SKM-1 (cell line): ENCODE measurements at regions not wholly inside any gene's neighbourhood (a gene's known extent, or its start where the extent isn't known, plus 50 kb on each side); places are given as distances from the start of the nearest gene placed in this dataset.
"Not testable (repeated sequence)": the region's sequence is repeated elsewhere in the genome, so short reads cannot be mapped to it uniquely, and the experiment has no call there.

Experiments used
- DNase-seq: peaks from one replicate; lab custom pipeline; 2025; ENCODE audit not compliant: unreplicated experiment; lab: John Stamatoyannopoulos, UW

GRCh38 chr4:72945719-72946336, 123.7 kb downstream of the COX18 start:
- no peak for DNase-seq

GRCh38 chr4:72942565-72942964, 127.0 kb downstream of the COX18 start:
- DNase-seq = no peak

- DNase-seq = no peak
These were observed 131.0 kb downstream of the COX18 start for GRCh38 chr4:72938516-72938915.

- DNase-seq = no peak
These were observed 134.1 kb downstream of the COX18 start for GRCh38 chr4:72935462-72935861.

- DNase-seq = no peak
These were observed 136.5 kb downstream of the COX18 start for GRCh38 chr4:72933029-72933428.

GRCh38 chr4:72931346-72931745, 138.2 kb downstream of the COX18 start:
- no peak for DNase-seq

- not testable (repeated sequence) for DNase-seq
These were observed 139.8 kb downstream of the COX18 start for GRCh38 chr4:72929596-72930274.

GRCh38 chr4:72924814-72925213, 144.7 kb downstream of the COX18 start:
- no peak for DNase-seq

GRCh38 chr4:72919937-72920336, 149.6 kb downstream of the COX18 start:
- DNase-seq = peak; percentile 22

GRCh38 chr4:72919464-72919863, 150.1 kb downstream of the COX18 start:
- DNase-seq = no peak

- no peak for DNase-seq
These were observed 151.2 kb downstream of the COX18 start for GRCh38 chr4:72918362-72918761.

GRCh38 chr4:72911316-72911715, 158.2 kb downstream of the COX18 start:
- DNase-seq = no peak

GRCh38 chr4:72909461-72909860, 160.1 kb downstream of the COX18 start:
- no peak for DNase-seq

- DNase-seq = no peak
These were observed 167.2 kb downstream of the COX18 start for GRCh38 chr4:72902354-72902753.

- no peak for DNase-seq
These were observed 168.0 kb downstream of the COX18 start for GRCh38 chr4:72901553-72901952.

- DNase-seq = no peak
These were observed 168.6 kb downstream of the COX18 start for GRCh38 chr4:72900952-72901351.

GRCh38 chr4:72899621-72900020, 169.9 kb downstream of the COX18 start:
- DNase-seq = no peak

GRCh38 chr4:72899214-72899613, 170.3 kb downstream of the COX18 start:
- no peak for DNase-seq

- DNase-seq = no peak
These were observed 173.0 kb downstream of the COX18 start for GRCh38 chr4:72896515-72896914.

GRCh38 chr4:72895408-72895807, 174.1 kb downstream of the COX18 start:
- no peak for DNase-seq

- DNase-seq = no peak
These were observed 176.0 kb downstream of the COX18 start for GRCh38 chr4:72893354-72894066.

GRCh38 chr4:72888331-72888730, 181.2 kb downstream of the COX18 start:
- DNase-seq = no peak
